ENCODE measurements at regions not wholly inside any gene's neighbourhood (a gene's known extent, or its start where the extent isn't known, plus 50 kb on each side); places are given as distances from the start of the nearest gene placed in this dataset.

- no peak for DNase-seq (ENCODE audit: low read depth)
- no peaks in the 10 kb centered on the region for H3K27me3 ChIP-seq (ENCODE audit: control insufficient read depth, insufficient read depth, low read length)
- H3K4me3 ChIP-seq (ENCODE audit: low read depth, low read length): no peak overlapping the region
- H3K36me3 ChIP-seq (ENCODE audit: control insufficient read depth, insufficient read depth, low read length): no peaks in the 10 kb centered on the region
- no peak for TF ChIP-seq CTCF (IDR thresholded peaks at IDR 0.05; ENCODE audit: insufficient read depth, low read length, poor library complexity, severe bottlenecking)
These were observed 120.0 kb downstream of the BTG1 start for GRCh38 chr12:92025462-92026207.

GRCh38 chr12:92022093-92022492 lies 123.6 kb downstream of the BTG1 start:
- DNase-seq (ENCODE audit: low read depth): no peak

GRCh38 chr12:92021666-92022035 lies 124.0 kb downstream of the BTG1 start:
- Histone ChIP-seq H3K36me3 (ENCODE audit: control insufficient read depth, insufficient read depth, low read length) (no peaks in the 10 kb centered on the region), H3K27me3 (ENCODE audit: control insufficient read depth, insufficient read depth, low read length) (no peaks in the 10 kb centered on the region), H3K4me3 (ENCODE audit: low read depth, low read length) (no peak overlapping the region)
- TF ChIP-seq CTCF (IDR thresholded peaks at IDR 0.05; ENCODE audit: insufficient read depth, low read length, poor library complexity, severe bottlenecking): no peak
- DNase-seq (ENCODE audit: low read depth): no peak

More at GRCh38 chr12:92022093-92022492, 123.6 kb downstream of the BTG1 start:
- TF ChIP-seq CTCF (IDR thresholded peaks at IDR 0.05; ENCODE audit: insufficient read depth, low read length, poor library complexity, severe bottlenecking): no peak
- no peak overlapping the region for H3K4me3 ChIP-seq (ENCODE audit: low read depth, low read length)
- H3K27me3 ChIP-seq (ENCODE audit: control insufficient read depth, insufficient read depth, low read length): no peaks in the 10 kb centered on the region
- H3K36me3 ChIP-seq (ENCODE audit: control insufficient read depth, insufficient read depth, low read length): no peaks in the 10 kb centered on the region

GRCh38 chr12:92020983-92021665 lies 124.5 kb downstream of the BTG1 start:
- H3K36me3 ChIP-seq (ENCODE audit: control insufficient read depth, insufficient read depth, low read length): no peaks in the 10 kb centered on the region
- H3K4me3 ChIP-seq (ENCODE audit: low read depth, low read length): no peak overlapping the region
- no peaks in the 10 kb centered on the region for H3K27me3 ChIP-seq (ENCODE audit: control insufficient read depth, insufficient read depth, low read length)
- DNase-seq (ENCODE audit: low read depth): no peak
- TF ChIP-seq CTCF (IDR thresholded peaks at IDR 0.05; ENCODE audit: insufficient read depth, low read length, poor library complexity, severe bottlenecking): no peak

- no peak for TF ChIP-seq CTCF (IDR thresholded peaks at IDR 0.05; ENCODE audit: insufficient read depth, low read length, poor library complexity, severe bottlenecking)
These were observed 126.0 kb downstream of the BTG1 start for GRCh38 chr12:92019491-92020277.

More at GRCh38 chr12:92019491-92020277, 126.0 kb downstream of the BTG1 start:
- Histone ChIP-seq H3K4me3 (ENCODE audit: low read depth, low read length) (no peak overlapping the region), H3K27me3 (ENCODE audit: control insufficient read depth, insufficient read depth, low read length) (no peaks in the 10 kb centered on the region), H3K36me3 (ENCODE audit: control insufficient read depth, insufficient read depth, low read length) (no peaks in the 10 kb centered on the region)
- no peak for DNase-seq (ENCODE audit: low read depth)
